Urinary bladder (tissue), 3 donors: ENCODE measurements at regions not wholly inside any gene's neighbourhood (a gene's known extent, or its start where the extent isn't known, plus 50 kb on each side); places are given as distances from the start of the nearest gene placed in this dataset.

Experiments
- DNase-seq: peaks from one replicate; pipeline ENCODE4 v3.0.0-alpha.2; 2015; ENCODE audit errors: extremely low spot score
- H3K27ac ChIP-seq: one replicate; pipeline ENCODE4 v1.5.1; 2013; ENCODE audit warnings: low read depth, mild to moderate bottlenecking, moderate library complexity
- H3K36me3 ChIP-seq: one replicate; pipeline ENCODE4 v1.6.1; 2013; ENCODE audit warnings: mild to moderate bottlenecking, moderate library complexity; ENCODE audit not compliant: insufficient read depth
- H3K4me1 ChIP-seq: one replicate; pipeline ENCODE4 v1.6.1; 2013; ENCODE audit warnings: mild to moderate bottlenecking, moderate library complexity; ENCODE audit not compliant: insufficient read depth
- H3K4me3 ChIP-seq: one replicate; pipeline ENCODE4 v1.5.1; 2013; ENCODE audit warnings: low read depth, low read length
- WGBS: extraction: QIAGEN DNeasy Blood & Tissue Kit; methylation state at CpG from one replicate; pipeline ENCODE4 v1.1.7; 2013; 5-methylcytosine and 5-hydroxymethylcytosine counted together
- donor health status: healthy with polysubstance abuse.
- donor health status: healthy.

GRCh38 chr11:25159341-25159740 lies 662.5 kb downstream of the LUZP2 start:
- WGBS, result 92% methylated on average over 2 of the region's 2 CpGs
- H3K4me1 ChIP-seq, result no peaks in the 10 kb centered on the region
- H3K27ac ChIP-seq, result no peak overlapping the region
- no peak for DNase-seq
- no peaks in the 10 kb centered on the region for H3K36me3 ChIP-seq
- no peak overlapping the region for H3K4me3 ChIP-seq

- Histone ChIP-seq H3K27ac (no peak overlapping the region), H3K4me1 (no peaks in the 10 kb centered on the region), H3K36me3 (no peaks in the 10 kb centered on the region), H3K4me3 (no peak overlapping the region)
- no peak for DNase-seq
Measured at GRCh38 chr11:25163421-25163820, 666.6 kb downstream of the LUZP2 start.

- WGBS, result 76% methylated on average over 1 of the region's 1 CpG
- Histone ChIP-seq H3K4me3 (no peak overlapping the region), H3K4me1 (no peaks in the 10 kb centered on the region), H3K27ac (no peak overlapping the region), H3K36me3 (no peaks in the 10 kb centered on the region)
- no peak for DNase-seq
Measured at GRCh38 chr11:25180187-25180586, 683.3 kb downstream of the LUZP2 start.

- no peaks in the 10 kb centered on the region for H3K36me3 ChIP-seq
- 49% methylated on average over 1 of the region's 1 CpG for WGBS
- no peak overlapping the region for H3K27ac ChIP-seq
- DNase-seq, result no peak
- no peak overlapping the region for H3K4me3 ChIP-seq
- no peaks in the 10 kb centered on the region for H3K4me1 ChIP-seq
Measured at GRCh38 chr11:25183411-25183810, 686.6 kb downstream of the LUZP2 start.

- Histone ChIP-seq H3K4me1 (no peaks in the 10 kb centered on the region), H3K27ac (no peak overlapping the region), H3K36me3 (no peaks in the 10 kb centered on the region), H3K4me3 (no peak overlapping the region)
- 82% methylated on average over 3 of the region's 3 CpGs for WGBS
- no peak for DNase-seq
Measured at GRCh38 chr11:25197515-25197914, 700.7 kb downstream of the LUZP2 start.

- no peak overlapping the region for H3K4me3 ChIP-seq
- no peaks in the 10 kb centered on the region for H3K4me1 ChIP-seq
- no peak for DNase-seq
- H3K36me3 ChIP-seq, result no peaks in the 10 kb centered on the region
- WGBS, result 78% methylated on average over 2 of the region's 2 CpGs
- no peak overlapping the region for H3K27ac ChIP-seq
Measured at GRCh38 chr11:25198704-25199103, 701.9 kb downstream of the LUZP2 start.

- WGBS, result 83% methylated on average over 1 of the region's 1 CpG
- no peaks in the 10 kb centered on the region for H3K36me3 ChIP-seq
- no peak overlapping the region for H3K4me3 ChIP-seq
- no peak overlapping the region for H3K27ac ChIP-seq
- DNase-seq, result no peak
- H3K4me1 ChIP-seq, result no peaks in the 10 kb centered on the region
Measured at GRCh38 chr11:25200925-25201324, 704.1 kb downstream of the LUZP2 start.

GRCh38 chr11:25206762-25207161 lies 709.9 kb downstream of the LUZP2 start:
- Histone ChIP-seq H3K4me1 (no peaks in the 10 kb centered on the region), H3K27ac (no peak overlapping the region), H3K36me3 (no peaks in the 10 kb centered on the region), H3K4me3 (no peak overlapping the region)
- WGBS, result 96% methylated on average over 1 of the region's 1 CpG
- DNase-seq, result no peak

- Histone ChIP-seq H3K4me1 (no peaks in the 10 kb centered on the region), H3K4me3 (no peak overlapping the region), H3K36me3 (no peaks in the 10 kb centered on the region), H3K27ac (no peak overlapping the region)
- WGBS, result 89% methylated on average over 3 of the region's 3 CpGs
- DNase-seq, result no peak
Measured at GRCh38 chr11:25211635-25212254, 714.9 kb downstream of the LUZP2 start.

GRCh38 chr11:25214535-25215176 lies 717.8 kb downstream of the LUZP2 start:
- Histone ChIP-seq H3K36me3 (no peaks in the 10 kb centered on the region), H3K4me3 (no peak overlapping the region), H3K4me1 (no peaks in the 10 kb centered on the region), H3K27ac (no peak overlapping the region)
- WGBS, result 91% methylated on average over 2 of the region's 2 CpGs
- DNase-seq, result no peak

GRCh38 chr11:25218036-25218435 lies 721.2 kb downstream of the LUZP2 start:
- Histone ChIP-seq H3K27ac (no peak overlapping the region), H3K4me1 (no peaks in the 10 kb centered on the region), H3K4me3 (no peak overlapping the region), H3K36me3 (no peaks in the 10 kb centered on the region)
- WGBS, result 42% methylated on average over 1 of the region's 1 CpG
- no peak for DNase-seq

- Histone ChIP-seq H3K4me1 (no peaks in the 10 kb centered on the region), H3K36me3 (no peaks in the 10 kb centered on the region), H3K27ac (no peak overlapping the region), H3K4me3 (no peak overlapping the region)
- 94% methylated on average over 3 of the region's 3 CpGs for WGBS
- no peak for DNase-seq
Measured at GRCh38 chr11:25225078-25225477, 728.2 kb downstream of the LUZP2 start.

GRCh38 chr11:25242928-25243327 lies 746.1 kb downstream of the LUZP2 start:
- Histone ChIP-seq H3K4me1 (no peaks in the 10 kb centered on the region), H3K27ac (no peak overlapping the region), H3K4me3 (no peak overlapping the region), H3K36me3 (no peaks in the 10 kb centered on the region)
- DNase-seq, result no peak

- 95% methylated on average over 2 of the region's 2 CpGs for WGBS
- no peaks in the 10 kb centered on the region for H3K4me1 ChIP-seq
- H3K36me3 ChIP-seq, result no peaks in the 10 kb centered on the region
- H3K4me3 ChIP-seq, result no peak overlapping the region
- DNase-seq, result no peak
- no peak overlapping the region for H3K27ac ChIP-seq
Measured at GRCh38 chr11:25244126-25244525, 747.3 kb downstream of the LUZP2 start.

- WGBS, result 31% methylated on average over 1 of the region's 1 CpG
- H3K4me3 ChIP-seq, result no peak overlapping the region
- H3K27ac ChIP-seq, result no peak overlapping the region
- no peaks in the 10 kb centered on the region for H3K36me3 ChIP-seq
- no peak for DNase-seq
- no peaks in the 10 kb centered on the region for H3K4me1 ChIP-seq
Measured at GRCh38 chr11:25247336-25247735, 750.5 kb downstream of the LUZP2 start.
